H9 (cell line): ENCODE measurements at regions not wholly inside any gene's neighbourhood (a gene's known extent, or its start where the extent isn't known, plus 50 kb on each side); places are given as distances from the start of the nearest gene placed in this dataset.

Experiments used
- DNase-seq: peaks from one replicate; pipeline ENCODE4 v3.0.0-alpha.2; 2017
- H2AFZ ChIP-seq: one replicate; pipeline ENCODE4 v1.6.1; 2013; ENCODE audit warnings: mild to moderate bottlenecking, low read length, control low read depth, moderate library complexity
- H2AK5ac ChIP-seq: 2 replicates; pipeline ENCODE4 v1.6.1; 2013; ENCODE audit warnings: low read length, control low read depth, mixed read lengths; ENCODE audit not compliant: insufficient read length
- H2BK120ac ChIP-seq: one replicate; pipeline ENCODE4 v1.6.1; 2013; ENCODE audit warnings: low read depth, mild to moderate bottlenecking, low read length, control low read depth, inconsistent platforms; ENCODE audit not compliant: poor library complexity, severe bottlenecking
- H2BK12ac ChIP-seq: 2 replicates; pipeline ENCODE4 v1.6.1; 2013; ENCODE audit warnings: low read length, control low read depth, mixed read lengths, low read depth; ENCODE audit not compliant: insufficient read length
- H2BK15ac ChIP-seq: 2 replicates; pipeline ENCODE4 v1.6.1; 2013; ENCODE audit warnings: low read depth, low read length, control low read depth
- H2BK20ac ChIP-seq: one replicate; pipeline ENCODE4 v1.6.1; 2013; ENCODE audit warnings: low read depth, mild to moderate bottlenecking, low read length, control low read depth, inconsistent platforms; ENCODE audit not compliant: poor library complexity, severe bottlenecking
- H2BK5ac ChIP-seq: 2 replicates; pipeline ENCODE4 v1.6.1; 2013; ENCODE audit warnings: low read length, control low read depth, mixed read lengths; ENCODE audit not compliant: insufficient read length
- H3K14ac ChIP-seq: 2 replicates; pipeline ENCODE4 v1.6.1; 2013; ENCODE audit warnings: low read length, control low read depth; ENCODE audit not compliant: insufficient read depth
- H3K18ac ChIP-seq: 2 replicates; pipeline ENCODE4 v1.6.1; 2013; ENCODE audit warnings: low read depth, mild to moderate bottlenecking, mixed read lengths, low read length, control low read depth; ENCODE audit not compliant: insufficient read length
- H3K23ac ChIP-seq: 2 replicates; pipeline ENCODE4 v1.6.1; 2013; ENCODE audit warnings: low read length, control low read depth, mixed read lengths, low read depth; ENCODE audit not compliant: insufficient read length
- H3K23me2 ChIP-seq: 2 replicates; pipeline ENCODE4 v1.6.1; 2013; ENCODE audit warnings: low read depth, mild to moderate bottlenecking, mixed read lengths, low read length, control low read depth; ENCODE audit not compliant: insufficient read length, poor library complexity, severe bottlenecking
- H3K27ac ChIP-seq: 2 replicates; pipeline ENCODE4 v1.5.1; 2013; ENCODE audit warnings: low read length, control low read depth, mixed read lengths, low read depth; ENCODE audit not compliant: insufficient read length
- H3K27me3 ChIP-seq: 2 replicates; pipeline ENCODE4 v1.6.1; 2013; ENCODE audit warnings: low read length, control low read depth, inconsistent platforms; ENCODE audit not compliant: insufficient read depth
- H3K4ac ChIP-seq: 2 replicates; pipeline ENCODE4 v1.6.1; 2013; ENCODE audit warnings: low read depth, mild to moderate bottlenecking, control low read depth, inconsistent platforms, low read length, moderate library complexity
- H3K4me1 ChIP-seq: 2 replicates; pipeline ENCODE4 v1.6.1; 2013; ENCODE audit warnings: low read length, control low read depth, inconsistent platforms; ENCODE audit not compliant: insufficient read depth
- H3K4me2 ChIP-seq: 2 replicates; pipeline ENCODE4 v1.6.1; 2013; ENCODE audit warnings: low read length, control low read depth, mixed read lengths; ENCODE audit not compliant: insufficient read length, insufficient read depth
- H3K56ac ChIP-seq: 2 replicates; pipeline ENCODE4 v1.6.1; 2013; ENCODE audit warnings: low read depth, mild to moderate bottlenecking, mixed read lengths, low read length, control low read depth; ENCODE audit not compliant: insufficient read length
- H3K79me1 ChIP-seq: 2 replicates; pipeline ENCODE4 v1.6.1; 2013; ENCODE audit warnings: low read depth, mild to moderate bottlenecking, moderate library complexity, low read length, control low read depth, inconsistent platforms; ENCODE audit not compliant: insufficient read depth, poor library complexity, severe bottlenecking
- H3K79me2 ChIP-seq: 2 replicates; pipeline ENCODE4 v1.6.1; 2013; ENCODE audit warnings: low read length, control low read depth, inconsistent platforms; ENCODE audit not compliant: insufficient read depth
- H3K9ac ChIP-seq: 2 replicates; pipeline ENCODE4 v1.6.1; 2013; ENCODE audit warnings: low read length, control low read depth, mixed read lengths; ENCODE audit not compliant: insufficient read length; ENCODE audit errors: extremely low read depth
- H3K9me3 ChIP-seq: one replicate; pipeline ENCODE4 v1.6.1; 2013; ENCODE audit warnings: low read depth, low read length, inconsistent platforms; ENCODE audit not compliant: control insufficient read depth
- H3T11ph ChIP-seq: one replicate; pipeline ENCODE4 v1.6.1; 2013; ENCODE audit warnings: mild to moderate bottlenecking, low read length, control low read depth, inconsistent platforms
- H4K20me1 ChIP-seq: one replicate; pipeline ENCODE4 v1.6.1; 2013; ENCODE audit not compliant: control insufficient read depth, insufficient read length, insufficient read depth
- H4K5ac ChIP-seq: 2 replicates; pipeline ENCODE4 v1.6.1; 2013; ENCODE audit warnings: low read depth, mild to moderate bottlenecking, mixed read lengths, low read length, control low read depth; ENCODE audit not compliant: insufficient read length
- H4K8ac ChIP-seq: replicated peaks from 2 replicates; pipeline ENCODE4 v1.6.1; 2013; ENCODE audit warnings: low read length, control low read depth, mixed read lengths, low read depth; ENCODE audit not compliant: insufficient read length
- H4K91ac ChIP-seq: 2 replicates; pipeline ENCODE4 v1.6.1; 2013; ENCODE audit warnings: low read depth, mild to moderate bottlenecking, moderate library complexity, mixed read lengths, low read length, control low read depth; ENCODE audit not compliant: insufficient read length
- H3K27ac Mint-ChIP-seq, 3 experiments: 2 replicates in 2 of 3; 3 replicates in 1 of 3; pipeline ENCODE4 v1.8.0; 2020 to 2021; ENCODE audit warnings: mixed read lengths in 3 of 3, mild to moderate bottlenecking in 1 of 3, moderate library complexity in 1 of 3
- H3K27me3 Mint-ChIP-seq: 2 replicates; pipeline ENCODE4 v1.8.0; 2021; ENCODE audit warnings: low read depth, mild to moderate bottlenecking, moderate library complexity, mixed read lengths
- H3K36me3 Mint-ChIP-seq, 3 experiments: 2 replicates in 2 of 3; 3 replicates in 1 of 3; pipeline ENCODE4 v1.8.0; 2020 to 2021; ENCODE audit warnings: low read depth in 3 of 3, mixed read lengths in 3 of 3; ENCODE audit not compliant: insufficient read depth in 1 of 3
- H3K4me1 Mint-ChIP-seq, 2 experiments: 2 replicates each; pipeline ENCODE4 v1.8.0; 2020; ENCODE audit warnings: mixed read lengths in 2 of 2
- H3K4me3 Mint-ChIP-seq, 2 experiments: 2 replicates in 1 of 2; 3 replicates in 1 of 2; pipeline ENCODE4 v1.8.0; 2020 to 2021; ENCODE audit warnings: mild to moderate bottlenecking in 2 of 2, mixed read lengths in 2 of 2, moderate library complexity in 1 of 2
- H3K9me3 Mint-ChIP-seq, 2 experiments: 2 replicates in 1 of 2; 3 replicates in 1 of 2; pipeline ENCODE4 v1.8.0; 2020; ENCODE audit warnings: mild to moderate bottlenecking in 2 of 2, mixed read lengths in 2 of 2, moderate library complexity in 1 of 2
- WGBS: extraction: QIAGEN DNeasy Blood & Tissue Kit; methylation state at CpG from one replicate; pipeline ENCODE4 v1.1.7; 2013; ENCODE audit warnings: missing lambda C conversion rate, low lambda C conversion rate, mixed read lengths; ENCODE audit not compliant: insufficient read length; ENCODE audit errors: extremely low coverage; 5-methylcytosine and 5-hydroxymethylcytosine counted together
- TF ChIP-seq, protein P1 (sequence below): fragments of 200-600 bp; sonication (generic); conservative IDR thresholded peaks from 3 replicates; pipeline ENCODE4 v1.8.0; 2021; ENCODE audit warnings: antibody characterized with exemption, mild to moderate bottlenecking

DNA sequence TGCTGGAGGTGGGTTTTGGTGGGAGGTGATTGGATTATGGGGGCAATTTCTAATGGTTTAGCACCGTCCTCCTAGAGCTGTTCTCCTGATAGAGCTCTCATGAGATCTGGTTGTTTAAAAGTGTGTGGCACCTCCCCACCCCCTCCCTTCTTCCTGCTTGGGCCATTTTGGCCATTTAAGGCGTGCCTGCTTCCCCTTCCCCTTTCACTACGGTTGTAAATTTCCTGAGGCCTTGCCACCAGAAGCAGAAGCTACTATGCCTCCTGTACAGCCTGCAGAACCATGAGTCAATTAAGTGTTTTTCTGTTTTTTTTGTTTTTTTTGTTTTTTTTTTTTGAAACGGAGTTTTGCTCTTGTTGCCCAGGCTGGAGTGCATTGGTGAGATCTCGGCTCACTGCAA lies 335.7 kb upstream of the HS6ST1 start:
- Mint-ChIP-seq H3K4me1 (peaks cover 4% of the 10 kb centered on the region in 2 experiments), H3K9me3 (no peaks in the 10 kb centered on the region), H3K27me3 (no peaks in the 10 kb centered on the region), H3K27ac (peak overlapping the region in 1 of 3 experiments; percentile 15; a peak in 2 of 7 replicates), H3K36me3 (no peaks in the 10 kb centered on the region), H3K4me3 (no peak overlapping the region)
- no peak overlapping the region for H2BK120ac ChIP-seq
- no peak overlapping the region for H3T11ph ChIP-seq
- H4K8ac ChIP-seq: no peak overlapping the region
- no peak overlapping the region for H2AK5ac ChIP-seq
- DNase-seq: no peak
- no peak overlapping the region for H3K4ac ChIP-seq
- H3K79me1 ChIP-seq: no peaks in the 10 kb centered on the region
- no peak overlapping the region for H2AFZ ChIP-seq
- no peak overlapping the region for H3K18ac ChIP-seq
- no peak overlapping the region for H2BK20ac ChIP-seq
- H4K91ac ChIP-seq: no peak overlapping the region
- H3K9ac ChIP-seq: no peak overlapping the region
- no peaks in the 10 kb centered on the region for H3K9me3 ChIP-seq
- H2BK5ac ChIP-seq: no peak overlapping the region
- H3K23me2 ChIP-seq: no peaks in the 10 kb centered on the region
- H3K27me3 ChIP-seq: no peaks in the 10 kb centered on the region
- no peak overlapping the region for H2BK12ac ChIP-seq
- no peak overlapping the region for H3K4me2 ChIP-seq
- no peaks in the 10 kb centered on the region for H4K20me1 ChIP-seq
- no peak overlapping the region for H3K14ac ChIP-seq
- no peak overlapping the region for H4K5ac ChIP-seq
- H3K56ac ChIP-seq: no peak overlapping the region
- no peak overlapping the region for H3K27ac ChIP-seq
- WGBS: no CpG with 5 or more reads among the region's 5 CpGs
- TF ChIP-seq, protein P1, sequence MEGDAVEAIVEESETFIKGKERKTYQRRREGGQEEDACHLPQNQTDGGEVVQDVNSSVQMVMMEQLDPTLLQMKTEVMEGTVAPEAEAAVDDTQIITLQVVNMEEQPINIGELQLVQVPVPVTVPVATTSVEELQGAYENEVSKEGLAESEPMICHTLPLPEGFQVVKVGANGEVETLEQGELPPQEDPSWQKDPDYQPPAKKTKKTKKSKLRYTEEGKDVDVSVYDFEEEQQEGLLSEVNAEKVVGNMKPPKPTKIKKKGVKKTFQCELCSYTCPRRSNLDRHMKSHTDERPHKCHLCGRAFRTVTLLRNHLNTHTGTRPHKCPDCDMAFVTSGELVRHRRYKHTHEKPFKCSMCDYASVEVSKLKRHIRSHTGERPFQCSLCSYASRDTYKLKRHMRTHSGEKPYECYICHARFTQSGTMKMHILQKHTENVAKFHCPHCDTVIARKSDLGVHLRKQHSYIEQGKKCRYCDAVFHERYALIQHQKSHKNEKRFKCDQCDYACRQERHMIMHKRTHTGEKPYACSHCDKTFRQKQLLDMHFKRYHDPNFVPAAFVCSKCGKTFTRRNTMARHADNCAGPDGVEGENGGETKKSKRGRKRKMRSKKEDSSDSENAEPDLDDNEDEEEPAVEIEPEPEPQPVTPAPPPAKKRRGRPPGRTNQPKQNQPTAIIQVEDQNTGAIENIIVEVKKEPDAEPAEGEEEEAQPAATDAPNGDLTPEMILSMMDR: no peak
- no peaks in the 10 kb centered on the region for H3K79me2 ChIP-seq
- H2BK15ac ChIP-seq: no peak overlapping the region
- no peak overlapping the region for H3K23ac ChIP-seq
- H3K4me1 ChIP-seq: no peaks in the 10 kb centered on the region; the same call in 1 of the 2 replicates
